HG03432 (cell line): ENCODE measurements at regions not wholly inside any gene's neighbourhood (a gene's known extent, or its start where the extent isn't known, plus 50 kb on each side); places are given as distances from the start of the nearest gene placed in this dataset.
"Not testable (repeated sequence)": the region's sequence is repeated elsewhere in the genome, so short reads cannot be mapped to it uniquely, and the experiment has no call there.

Experiments used
- ATAC-seq: cut with Tn5 transposase; IDR thresholded peaks from one replicate; pipeline ENCODE4 v1.9.1; 2021; ENCODE audit warnings: mild to moderate bottlenecking, moderate library complexity; ENCODE audit not compliant: unreplicated experiment

GRCh38 chr5:92147266-92147665 lies 764.1 kb upstream of the ARRDC3 start:
- ATAC-seq: no peak

DNA sequence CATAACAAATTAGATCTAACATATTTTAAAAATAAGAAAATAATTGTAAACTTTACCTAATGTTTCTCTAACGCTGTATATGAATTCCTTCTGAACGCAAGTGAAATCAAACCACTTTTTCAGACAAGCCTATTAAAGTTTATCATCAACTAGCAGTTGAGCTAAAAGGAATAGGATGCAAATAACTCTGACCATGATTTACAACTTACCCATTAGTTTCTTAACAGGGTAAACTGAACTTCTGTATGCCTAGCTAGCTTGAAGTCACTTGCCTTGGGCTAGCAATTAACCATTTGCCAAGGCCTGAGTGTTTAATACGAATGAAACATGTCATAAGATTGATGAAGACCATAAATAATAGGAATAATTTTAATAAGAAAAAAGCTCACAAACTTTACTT lies 762.7 kb upstream of the ARRDC3 start:
- no peak for ATAC-seq

DNA sequence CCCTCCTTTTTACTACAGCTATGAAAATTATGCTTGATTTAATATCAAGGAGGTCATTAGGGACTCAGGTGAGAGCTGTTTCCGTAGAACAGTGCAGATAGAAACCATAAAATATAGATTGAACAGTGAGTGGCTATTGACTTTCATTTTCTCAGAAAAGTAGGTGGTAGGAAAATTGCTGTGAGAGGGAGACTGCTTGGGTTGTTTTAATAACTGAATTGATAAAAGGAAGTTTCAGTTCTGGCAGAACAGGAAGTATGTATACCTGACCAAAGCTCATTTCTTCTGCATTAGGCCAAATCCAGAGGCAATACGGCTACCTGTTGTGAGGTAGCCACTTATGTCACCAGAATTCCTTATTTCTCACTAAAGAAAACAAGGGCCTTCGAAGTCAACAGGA lies 761.7 kb upstream of the ARRDC3 start:
- no peak for ATAC-seq

- not testable (repeated sequence) for ATAC-seq
Measured at GRCh38 chr5:92132294-92132908, 749.3 kb upstream of the ARRDC3 start.

DNA sequence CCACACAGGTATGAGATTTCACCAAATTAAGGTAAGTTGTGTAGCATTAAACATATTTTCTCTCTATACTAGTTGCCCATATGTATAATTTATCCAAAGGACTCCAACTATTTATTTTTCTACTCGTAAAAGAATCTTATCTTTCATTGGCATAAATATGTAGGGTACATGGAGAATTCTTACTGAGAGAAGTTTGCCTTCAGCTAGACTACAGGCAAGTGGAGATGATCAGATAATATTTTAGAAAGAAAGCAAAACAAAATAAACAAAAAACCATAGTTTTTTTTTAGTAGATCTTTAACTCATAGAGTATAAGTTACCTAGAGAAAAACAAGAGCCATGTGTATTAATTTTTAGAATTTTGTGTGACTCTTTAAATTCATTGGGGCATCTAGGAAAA lies 743.1 kb upstream of the ARRDC3 start:
- ATAC-seq: no peak

GRCh38 chr5:92119110-92119509 lies 736.0 kb upstream of the ARRDC3 start:
- ATAC-seq: no peak

GRCh38 chr5:92106808-92107207 lies 723.7 kb upstream of the ARRDC3 start:
- ATAC-seq: no peak

DNA sequence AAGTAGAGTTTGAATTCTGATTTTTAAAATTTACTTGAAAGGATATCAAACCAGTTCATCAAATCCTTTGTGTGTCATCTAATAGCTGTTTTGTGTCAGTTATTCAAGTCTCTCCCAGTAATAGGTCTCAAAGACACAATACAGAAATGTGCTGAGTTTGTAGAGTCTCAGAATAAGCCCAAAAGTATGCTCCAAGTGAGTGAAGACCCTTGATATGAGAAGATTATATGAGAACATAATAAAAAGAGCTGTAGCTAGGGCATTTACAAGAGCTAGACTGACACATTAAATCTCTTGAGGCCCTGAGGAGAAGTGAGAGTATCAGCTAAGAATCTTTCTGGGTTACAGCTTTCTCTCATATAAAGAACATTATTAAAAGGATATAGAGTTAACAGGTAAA lies 721.0 kb upstream of the ARRDC3 start:
- no peak for ATAC-seq

DNA sequence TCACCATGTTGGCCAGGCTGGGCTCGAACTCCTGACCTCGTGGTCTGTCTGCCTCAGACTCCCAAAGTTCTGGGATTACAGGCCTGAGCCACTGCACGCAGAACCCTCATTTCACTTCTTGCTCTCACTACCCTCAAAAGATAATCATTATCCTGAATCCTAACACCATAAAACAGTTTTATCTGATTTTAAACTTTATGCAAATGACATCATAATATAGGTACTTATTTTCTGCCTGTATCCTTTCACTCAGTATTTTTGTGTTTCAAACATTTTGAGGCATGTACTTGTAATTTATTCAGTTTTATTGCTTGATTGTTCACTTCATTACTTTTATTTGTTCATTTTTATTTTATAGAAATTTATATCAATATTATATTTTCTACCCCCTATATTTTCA lies 719.2 kb upstream of the ARRDC3 start:
- no peak for ATAC-seq

GRCh38 chr5:92092239-92092638 lies 709.1 kb upstream of the ARRDC3 start:
- no peak for ATAC-seq

- no peak for ATAC-seq
Measured at GRCh38 chr5:92086059-92086811, 703.1 kb upstream of the ARRDC3 start.

GRCh38 chr5:92081958-92082712 lies 699.0 kb upstream of the ARRDC3 start:
- no peak for ATAC-seq

- no peak for ATAC-seq
Measured at GRCh38 chr5:92070786-92071185, 687.7 kb upstream of the ARRDC3 start.

DNA sequence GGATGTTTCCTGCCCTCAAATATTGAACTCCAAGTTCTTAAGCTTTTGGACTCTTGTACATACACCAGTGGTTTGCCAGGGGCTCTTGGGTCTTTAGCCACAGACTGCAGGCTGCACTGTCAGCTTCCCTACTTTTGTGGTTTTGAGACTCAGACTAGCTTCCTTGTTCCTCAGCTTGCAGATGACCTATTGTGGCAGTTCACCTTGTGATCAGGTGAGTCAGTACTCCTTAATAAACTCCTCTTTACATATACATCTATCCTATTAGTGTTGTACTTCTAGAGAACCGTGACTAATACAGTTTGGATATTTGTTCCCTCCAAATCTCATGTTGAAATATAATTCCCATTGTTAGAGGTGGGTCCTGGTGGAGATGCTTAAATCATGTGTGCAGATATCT lies 681.9 kb upstream of the ARRDC3 start:
- ATAC-seq: no peak

GRCh38 chr5:92051741-92052140 lies 668.6 kb upstream of the ARRDC3 start:
- no peak for ATAC-seq

- ATAC-seq: no peak
Measured at GRCh38 chr5:92050970-92051369, 667.9 kb upstream of the ARRDC3 start.

- ATAC-seq: no peak
Measured at GRCh38 chr5:92041911-92042660, 659.0 kb upstream of the ARRDC3 start.

DNA sequence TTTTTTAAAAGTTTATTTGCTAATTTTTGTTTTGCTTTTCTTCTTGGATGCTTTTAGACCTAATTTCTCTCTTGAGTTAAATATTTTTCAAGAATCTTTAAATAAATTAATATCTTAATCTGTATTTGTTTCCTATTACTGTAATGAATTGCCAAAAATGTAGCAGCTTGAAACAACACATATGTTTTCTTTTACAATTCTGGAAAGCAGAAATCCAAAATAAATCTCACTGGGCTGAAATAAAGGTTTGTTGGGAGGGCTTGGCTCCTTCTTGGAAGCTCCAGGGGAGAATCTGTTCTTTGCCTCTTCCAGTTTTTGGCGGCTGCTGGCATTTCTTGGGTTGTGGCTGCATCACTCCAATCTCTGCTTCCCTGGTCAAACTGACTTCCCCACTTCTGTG lies 658.1 kb upstream of the ARRDC3 start:
- no peak for ATAC-seq

GRCh38 chr5:92029792-92030191 lies 646.7 kb upstream of the ARRDC3 start:
- ATAC-seq: not testable (repeated sequence)

DNA sequence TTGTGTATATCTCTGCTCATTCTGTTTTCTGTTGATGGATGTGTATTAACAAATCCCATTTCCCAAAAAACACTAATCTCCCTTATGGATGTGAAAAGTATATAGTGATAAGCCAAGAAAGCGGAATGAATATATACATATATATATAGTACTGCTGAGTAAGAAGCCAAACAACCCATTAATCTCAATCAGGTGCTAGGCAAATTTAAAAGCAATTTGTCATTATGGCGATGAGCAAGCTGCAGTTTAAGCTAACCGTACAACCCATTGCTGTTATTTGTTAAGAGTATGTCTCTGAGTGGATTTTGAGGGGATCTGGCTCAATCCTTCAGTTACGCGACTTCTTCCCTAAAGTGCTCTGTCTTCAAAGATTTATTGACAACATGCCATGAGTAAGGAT lies 640.4 kb upstream of the ARRDC3 start:
- no peak for ATAC-seq

DNA sequence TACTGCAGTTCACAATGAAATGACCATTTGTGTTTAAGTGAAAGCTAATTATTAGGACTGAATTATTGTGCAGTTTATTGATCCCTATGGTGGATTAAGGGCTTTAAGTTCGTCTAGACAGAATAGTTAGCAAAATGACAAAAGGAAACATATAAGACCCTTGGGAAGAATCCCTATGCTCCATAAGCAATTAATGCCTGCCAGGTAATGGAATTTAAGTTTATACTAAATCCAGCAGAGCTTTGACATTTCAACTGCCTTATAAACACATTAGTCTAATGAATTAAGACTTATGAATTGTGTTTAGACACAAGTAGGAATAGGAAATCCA lies 640.0 kb upstream of the ARRDC3 start:
- ATAC-seq: no peak
